CD14-positive monocyte (primary cell): ENCODE measurements at regions not wholly inside any gene's neighbourhood (a gene's known extent, or its start where the extent isn't known, plus 50 kb on each side); places are given as distances from the start of the nearest gene placed in this dataset.

Source experiments
- DNase-seq, 3 donors: peaks; one replicate each; pipeline ENCODE4 v3.0.0-alpha.2; 2011 to 2022
- H2AFZ ChIP-seq: 2 replicates; pipeline ENCODE4 v1.6.0; 2012; ENCODE audit warnings: mild to moderate bottlenecking, low read depth, low read length, inconsistent platforms; ENCODE audit not compliant: insufficient read depth, poor library complexity, severe bottlenecking
- H3K27ac ChIP-seq, 2 donors: 1 replicate in 1 of 2; 2 replicates in 1 of 2; pipeline ENCODE4 v1.5.1; 2012 to 2013; ENCODE audit warnings: low read length in 2 of 2, control low read depth in 1 of 2, inconsistent platforms in 1 of 2, low read depth in 1 of 2, mild to moderate bottlenecking in 1 of 2
- H3K27me3 ChIP-seq, 2 donors: one replicate each; pipeline versions ENCODE4 v1.6.0 to v1.6.1; 2011 to 2013; ENCODE audit warnings: low read length in 2 of 2; ENCODE audit not compliant: control insufficient read depth in 2 of 2, insufficient read depth in 2 of 2
- H3K36me3 ChIP-seq, 2 donors: replicated peaks in 1 of 2; 1 replicate in 1 of 2; 2 replicates in 1 of 2; pipeline versions ENCODE4 v1.5.1 to v1.6.1; 2012 to 2013; ENCODE audit warnings: low read length in 2 of 2, control low read depth in 1 of 2, inconsistent platforms in 1 of 2, mild to moderate bottlenecking in 1 of 2; ENCODE audit not compliant: insufficient read depth in 2 of 2, control insufficient read depth in 1 of 2
- H3K4me1 ChIP-seq, 2 donors: 1 replicate in 1 of 2; 2 replicates in 1 of 2; pipeline versions ENCODE4 v1.5.1 to v1.6.1; 2012 to 2013; ENCODE audit warnings: low read length in 2 of 2, control low read depth in 1 of 2, inconsistent platforms in 1 of 2, mild to moderate bottlenecking in 1 of 2, moderate library complexity in 1 of 2; ENCODE audit not compliant: insufficient read depth in 2 of 2, control insufficient read depth in 1 of 2
- H3K4me2 ChIP-seq: replicated peaks from 2 replicates; pipeline ENCODE3; 2012; ENCODE audit warnings: low read length, moderate library complexity, mild to moderate bottlenecking; ENCODE audit not compliant: poor library complexity, severe bottlenecking; ENCODE audit errors: extremely low read depth
- H3K4me3 ChIP-seq, 3 experiments: fragments of 200-600 bp in 1 of 3; sonication (generic) in 1 of 3; replicated peaks in 1 of 3; 1 replicate in 2 of 3; 2 replicates in 1 of 3; pipeline ENCODE4 v1.5.1; 2011 to 2013; ENCODE audit warnings: low read length in 3 of 3, mild to moderate bottlenecking in 3 of 3, control low read depth in 2 of 3, low read depth in 2 of 3, inconsistent platforms in 1 of 3, moderate library complexity in 1 of 3
- H3K79me2 ChIP-seq: 2 replicates; pipeline ENCODE4 v1.6.0; 2012; ENCODE audit warnings: mild to moderate bottlenecking, control low read depth, inconsistent platforms, low read length, moderate library complexity; ENCODE audit not compliant: insufficient read depth
- H3K9ac ChIP-seq: 2 replicates; pipeline ENCODE4 v1.6.0; 2017; ENCODE audit warnings: low read length, mild to moderate bottlenecking; ENCODE audit not compliant: insufficient read depth, poor library complexity, severe bottlenecking
- H3K9me3 ChIP-seq, 2 donors: replicated peaks in 1 of 2; 1 replicate in 1 of 2; 2 replicates in 1 of 2; pipeline versions ENCODE4 v1.5.1 to v1.6.1; 2012 to 2013; ENCODE audit warnings: low read length in 2 of 2, control low read depth in 1 of 2; ENCODE audit not compliant: control insufficient read depth in 1 of 2, insufficient read depth in 1 of 2
- H4K20me1 ChIP-seq: 2 replicates; pipeline ENCODE4 v1.6.0; 2012; ENCODE audit warnings: mild to moderate bottlenecking, low read length, control low read depth, moderate library complexity; ENCODE audit not compliant: insufficient read depth
- H3K27ac Mint-ChIP-seq, 7 donors: one replicate each; pipeline ENCODE4 v1.8.0; 2020; ENCODE audit warnings: mild to moderate bottlenecking in 7 of 7, mixed read lengths in 7 of 7, moderate library complexity in 6 of 7, inconsistent platforms in 2 of 7
- H3K27me3 Mint-ChIP-seq, 3 donors: one replicate each; pipeline ENCODE4 v1.8.0; 2021 to 2022; ENCODE audit warnings: low read depth in 3 of 3, mild to moderate bottlenecking in 3 of 3, mixed read lengths in 3 of 3, moderate library complexity in 3 of 3, inconsistent platforms in 1 of 3
- H3K36me3 Mint-ChIP-seq, 2 donors: one replicate each; pipeline ENCODE4 v1.8.0; 2020; ENCODE audit warnings: mixed read lengths in 2 of 2, inconsistent platforms in 1 of 2, mild to moderate bottlenecking in 1 of 2
- H3K4me1 Mint-ChIP-seq: one replicate; pipeline ENCODE4 v1.8.0; 2020; ENCODE audit warnings: mild to moderate bottlenecking, mixed read lengths
- H3K4me3 Mint-ChIP-seq, 2 donors: one replicate each; pipeline ENCODE4 v1.8.0; 2020; ENCODE audit warnings: mild to moderate bottlenecking in 2 of 2, mixed read lengths in 2 of 2, moderate library complexity in 1 of 2
- H3K9me3 Mint-ChIP-seq, 7 donors: one replicate each; pipeline ENCODE4 v1.8.0; 2020 to 2022; ENCODE audit warnings: mixed read lengths in 7 of 7, mild to moderate bottlenecking in 6 of 7, moderate library complexity in 6 of 7, inconsistent platforms in 2 of 7
- WGBS: methylation state at CpG from one replicate; pipeline ENCODE4 v1.1.5; 2013; ENCODE audit warnings: missing lambda C conversion rate; ENCODE audit not compliant: insufficient coverage; 5-methylcytosine and 5-hydroxymethylcytosine counted together
- intact Hi-C, 2 donors: fragments of 100-400 bp; cut with micrococcal nuclease; formaldehyde crosslinking; loops; one replicate each; pipeline versions ENCODE4 v1.15.0 to v1.15.1; 2023
- TF ChIP-seq, protein P1 (sequence below): fragments of 200-600 bp; IDR thresholded peaks from one replicate; pipeline ENCODE4 v1.8.0; 2022; ENCODE audit warnings: antibody characterized with exemption, mild to moderate bottlenecking

DNA sequence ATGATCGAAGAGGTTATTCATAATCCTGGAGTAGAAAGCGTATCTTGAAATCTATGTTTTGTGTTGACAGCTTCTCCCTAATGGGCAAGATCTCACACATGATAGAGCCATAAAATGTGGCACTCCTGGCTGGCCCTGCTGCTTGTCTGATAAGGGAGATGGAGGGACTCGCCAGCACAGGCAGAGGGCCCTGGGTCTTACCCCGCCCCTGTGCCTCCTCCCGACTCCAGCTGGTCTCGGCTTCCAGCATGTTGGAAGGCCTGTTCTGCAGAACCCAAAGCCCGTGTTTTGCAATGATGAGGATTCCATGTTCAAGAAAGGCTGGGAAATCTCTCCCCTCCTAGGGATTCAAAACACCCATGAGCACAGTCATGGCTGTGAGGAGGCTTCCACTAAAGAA lies 106.7 kb upstream of the SDK2 start:
- Histone ChIP-seq H3K4me3 (no peak overlapping the region), H3K27ac (no peak overlapping the region), H3K4me2 (no peak overlapping the region), H3K27me3 (no peaks in the 10 kb centered on the region), H4K20me1 (no peaks in the 10 kb centered on the region), H3K79me2 (no peaks in the 10 kb centered on the region), H2AFZ (no peak overlapping the region), H3K9ac (no peak overlapping the region), H3K9me3 (no peaks in the 10 kb centered on the region), H3K4me1 (peaks cover 8 to 9% of the 10 kb centered on the region in 2 donors), H3K36me3 (no peaks in the 10 kb centered on the region)
- peaks cover 0 to 2% (median 0%) of the 10 kb centered on the region in 7 donors for H3K9me3 Mint-ChIP-seq
- H3K4me3 Mint-ChIP-seq: no peak overlapping the region
- H3K27ac Mint-ChIP-seq: peak overlapping the region in 1 of 7 donors; percentile 50
- H3K36me3 Mint-ChIP-seq: no peaks in the 10 kb centered on the region
- 87% methylated on average over 3 of the region's 7 CpGs for WGBS
- peaks cover 11% of the 10 kb centered on the region for H3K4me1 Mint-ChIP-seq
- intact Hi-C loops: no loop called here
- TF ChIP-seq, protein P1, sequence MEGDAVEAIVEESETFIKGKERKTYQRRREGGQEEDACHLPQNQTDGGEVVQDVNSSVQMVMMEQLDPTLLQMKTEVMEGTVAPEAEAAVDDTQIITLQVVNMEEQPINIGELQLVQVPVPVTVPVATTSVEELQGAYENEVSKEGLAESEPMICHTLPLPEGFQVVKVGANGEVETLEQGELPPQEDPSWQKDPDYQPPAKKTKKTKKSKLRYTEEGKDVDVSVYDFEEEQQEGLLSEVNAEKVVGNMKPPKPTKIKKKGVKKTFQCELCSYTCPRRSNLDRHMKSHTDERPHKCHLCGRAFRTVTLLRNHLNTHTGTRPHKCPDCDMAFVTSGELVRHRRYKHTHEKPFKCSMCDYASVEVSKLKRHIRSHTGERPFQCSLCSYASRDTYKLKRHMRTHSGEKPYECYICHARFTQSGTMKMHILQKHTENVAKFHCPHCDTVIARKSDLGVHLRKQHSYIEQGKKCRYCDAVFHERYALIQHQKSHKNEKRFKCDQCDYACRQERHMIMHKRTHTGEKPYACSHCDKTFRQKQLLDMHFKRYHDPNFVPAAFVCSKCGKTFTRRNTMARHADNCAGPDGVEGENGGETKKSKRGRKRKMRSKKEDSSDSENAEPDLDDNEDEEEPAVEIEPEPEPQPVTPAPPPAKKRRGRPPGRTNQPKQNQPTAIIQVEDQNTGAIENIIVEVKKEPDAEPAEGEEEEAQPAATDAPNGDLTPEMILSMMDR: no peak
- H3K27me3 Mint-ChIP-seq: peaks cover 4 to 11% (median 8%) of the 10 kb centered on the region in 3 donors
- no peak for DNase-seq

DNA sequence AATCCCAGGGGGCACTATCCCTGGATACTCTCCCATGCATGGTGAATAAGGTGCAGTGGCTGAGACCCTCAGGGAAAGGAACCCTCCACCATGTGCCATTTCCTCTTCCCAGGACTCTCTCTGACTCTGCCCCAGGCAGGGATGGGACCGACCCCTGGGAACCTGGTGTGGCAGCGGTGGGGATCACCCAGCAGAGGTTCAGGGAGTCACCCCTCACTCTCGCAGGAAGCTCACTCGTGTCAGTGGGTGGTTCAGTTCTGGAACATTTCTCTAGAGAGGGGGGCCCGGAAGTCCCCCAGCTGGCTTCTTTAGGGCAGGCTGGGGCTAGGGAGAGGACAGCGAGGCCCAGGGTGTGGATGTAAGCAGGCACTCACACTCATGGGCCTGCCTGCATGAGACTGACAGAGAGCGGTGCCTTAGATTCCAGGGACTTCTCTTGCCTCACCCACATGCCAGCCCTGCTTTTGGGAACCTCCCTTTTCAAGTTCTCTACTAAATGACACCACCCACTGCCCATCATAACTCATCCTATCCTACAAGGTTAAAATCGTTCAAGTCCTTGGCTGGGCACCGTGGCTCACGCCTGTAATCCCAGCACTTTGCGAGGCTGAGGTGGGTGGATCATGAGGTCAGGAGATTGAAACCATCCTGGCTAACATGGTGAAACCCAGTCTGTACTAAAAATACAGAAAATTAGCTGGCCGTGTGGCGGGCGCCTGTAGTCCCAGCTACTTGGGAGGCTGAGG lies 109.7 kb upstream of the SDK2 start:
- Histone ChIP-seq H4K20me1 (no peaks in the 10 kb centered on the region), H2AFZ (no peak overlapping the region), H3K9me3 (peaks cover 0 to 6% of the 10 kb centered on the region in 2 donors), H3K79me2 (no peaks in the 10 kb centered on the region), H3K27ac (no peak overlapping the region), H3K27me3 (peaks cover 0 to under 1% of the 10 kb centered on the region in 2 donors), H3K4me3 (no peak overlapping the region), H3K4me1 (peaks cover 0 to 3% of the 10 kb centered on the region in 2 donors), H3K9ac (no peak overlapping the region), H3K4me2 (no peak overlapping the region), H3K36me3 (no peaks in the 10 kb centered on the region)
- DNase-seq: no peak
- Mint-ChIP-seq H3K9me3 (peaks cover 0 to 6% (median 2%) of the 10 kb centered on the region in 7 donors), H3K36me3 (no peaks in the 10 kb centered on the region), H3K4me3 (no peak overlapping the region), H3K4me1 (peaks cover 8% of the 10 kb centered on the region), H3K27me3 (peaks cover 4 to 7% (median 6%) of the 10 kb centered on the region in 3 donors), H3K27ac (peak overlapping the region in 1 of 7 donors; percentile 31)
- TF ChIP-seq, protein P1: no peak
- intact Hi-C loops: no loop called here
- WGBS: 93% methylated on average over 11 of the region's 14 CpGs
